GM12875 (cell line): ENCODE measurements at regions not wholly inside any gene's neighbourhood (a gene's known extent, or its start where the extent isn't known, plus 50 kb on each side); places are given as distances from the start of the nearest gene placed in this dataset.

ENCODE experiments used
- H3K4me3 ChIP-seq: one replicate; pipeline ENCODE4 v1.5.1; 2011; ENCODE audit warnings: low read depth, low read length, control low read depth
- TF ChIP-seq, protein P1 (sequence below): IDR thresholded peaks from 2 replicates; pipeline ENCODE4 v1.5.1; 2011; ENCODE audit warnings: low read depth, mild to moderate bottlenecking, control low read depth, inconsistent platforms, low read length, moderate library complexity, borderline replicate concordance; ENCODE audit not compliant: insufficient read depth

DNA sequence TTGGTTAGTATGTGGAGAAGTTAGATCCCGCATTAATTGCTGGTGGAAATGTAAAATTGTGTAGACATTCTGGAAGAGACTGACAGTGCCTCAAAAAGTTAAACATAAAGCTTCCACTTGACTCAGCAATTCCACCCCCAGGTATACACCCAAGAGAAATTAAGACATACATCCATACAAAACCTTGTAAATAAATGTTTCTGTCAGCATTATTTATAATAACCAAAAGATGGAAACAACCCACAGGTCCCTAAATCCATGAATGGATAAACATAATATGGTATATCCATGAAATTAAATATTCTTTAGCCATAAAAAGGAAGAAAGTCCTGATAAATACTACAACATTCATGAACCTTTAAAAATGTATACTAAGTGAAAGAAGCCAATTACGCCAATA lies 817.4 kb downstream of the NTRK3 start:
- H3K4me3 ChIP-seq, result no peak overlapping the region
- TF ChIP-seq, protein P1, sequence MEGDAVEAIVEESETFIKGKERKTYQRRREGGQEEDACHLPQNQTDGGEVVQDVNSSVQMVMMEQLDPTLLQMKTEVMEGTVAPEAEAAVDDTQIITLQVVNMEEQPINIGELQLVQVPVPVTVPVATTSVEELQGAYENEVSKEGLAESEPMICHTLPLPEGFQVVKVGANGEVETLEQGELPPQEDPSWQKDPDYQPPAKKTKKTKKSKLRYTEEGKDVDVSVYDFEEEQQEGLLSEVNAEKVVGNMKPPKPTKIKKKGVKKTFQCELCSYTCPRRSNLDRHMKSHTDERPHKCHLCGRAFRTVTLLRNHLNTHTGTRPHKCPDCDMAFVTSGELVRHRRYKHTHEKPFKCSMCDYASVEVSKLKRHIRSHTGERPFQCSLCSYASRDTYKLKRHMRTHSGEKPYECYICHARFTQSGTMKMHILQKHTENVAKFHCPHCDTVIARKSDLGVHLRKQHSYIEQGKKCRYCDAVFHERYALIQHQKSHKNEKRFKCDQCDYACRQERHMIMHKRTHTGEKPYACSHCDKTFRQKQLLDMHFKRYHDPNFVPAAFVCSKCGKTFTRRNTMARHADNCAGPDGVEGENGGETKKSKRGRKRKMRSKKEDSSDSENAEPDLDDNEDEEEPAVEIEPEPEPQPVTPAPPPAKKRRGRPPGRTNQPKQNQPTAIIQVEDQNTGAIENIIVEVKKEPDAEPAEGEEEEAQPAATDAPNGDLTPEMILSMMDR, result no peak

DNA sequence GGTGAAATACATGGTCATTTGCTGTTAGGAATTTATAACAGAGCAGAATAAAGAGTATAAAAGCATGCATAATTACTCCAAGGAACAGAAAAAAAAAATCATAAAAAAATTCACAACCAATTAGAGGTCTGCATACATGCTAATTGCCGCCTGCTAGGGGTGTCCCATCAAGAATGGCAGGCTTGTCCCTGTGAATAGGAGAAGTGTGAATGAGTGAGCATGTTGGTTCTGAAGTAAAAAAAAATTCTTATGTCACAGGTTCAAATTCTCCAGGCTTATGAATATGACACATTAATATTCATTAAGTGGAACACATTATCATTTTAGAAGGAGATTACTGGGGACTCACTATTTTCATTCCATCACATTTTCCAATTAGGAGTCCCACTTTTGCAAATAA lies 822.7 kb downstream of the NTRK3 start:
- TF ChIP-seq, protein P1, result no peak
- H3K4me3 ChIP-seq, result no peak overlapping the region

DNA sequence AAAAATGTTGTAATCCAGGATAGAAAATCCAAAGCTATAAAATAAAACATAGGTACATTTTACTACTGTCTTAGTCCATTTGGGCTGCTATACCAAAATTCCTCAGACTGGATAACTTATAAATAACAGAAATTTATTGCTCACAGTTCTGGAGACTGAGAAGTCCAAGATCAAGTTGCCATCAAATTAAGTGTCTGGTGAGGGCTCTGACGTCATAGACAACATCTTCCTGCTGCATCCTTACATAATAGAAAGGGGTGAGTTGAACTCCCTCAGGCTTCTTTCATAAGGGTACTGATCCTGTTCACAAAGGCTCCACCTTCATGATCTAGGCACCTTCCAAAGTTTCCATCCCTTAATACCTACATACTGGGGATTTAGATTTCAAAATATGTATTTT lies 826.8 kb downstream of the NTRK3 start:
- H3K4me3 ChIP-seq, result no peak overlapping the region
- TF ChIP-seq, protein P1, result no peak

DNA sequence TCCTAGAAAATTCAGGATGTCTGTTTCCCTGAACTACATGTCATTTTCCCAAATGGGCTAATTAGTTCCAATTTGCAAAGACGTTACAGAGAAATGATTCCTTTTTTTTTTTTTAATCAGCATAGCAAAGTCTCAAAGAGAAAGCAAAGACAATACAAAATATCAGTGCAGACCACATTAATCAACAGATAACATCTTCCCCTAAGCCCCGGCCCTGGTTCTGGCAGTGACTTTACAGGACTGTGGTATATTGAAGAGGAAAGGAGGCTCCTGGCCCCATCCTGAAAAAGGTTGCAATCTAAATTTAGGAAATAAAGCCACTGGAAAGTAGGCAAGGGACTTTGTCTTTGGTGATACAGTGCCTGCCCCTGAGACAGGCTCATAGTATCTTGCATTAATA lies 836.5 kb downstream of the NTRK3 start:
- TF ChIP-seq, protein P1, result no peak
- H3K4me3 ChIP-seq, result no peak overlapping the region

DNA sequence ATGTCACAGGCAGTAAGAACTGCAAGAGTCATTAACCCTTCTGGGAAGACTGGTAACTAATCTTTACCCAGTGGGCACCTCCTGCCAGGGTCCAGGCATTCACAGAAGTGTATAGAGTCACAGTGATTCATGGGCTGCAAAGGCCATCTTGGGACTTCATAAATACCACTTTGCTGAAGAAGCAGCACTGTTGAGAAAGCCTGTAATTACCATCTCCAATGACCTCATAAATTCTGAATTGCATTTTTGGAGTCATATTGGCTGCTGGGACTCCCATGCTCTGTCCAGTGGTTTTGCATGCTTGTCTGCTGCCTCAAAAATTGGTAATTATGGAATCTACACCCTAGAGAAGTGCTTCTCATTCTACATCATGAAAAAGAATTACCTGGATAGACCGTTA lies 837.2 kb downstream of the NTRK3 start:
- H3K4me3 ChIP-seq, result no peak overlapping the region
- TF ChIP-seq, protein P1, result no peak

DNA sequence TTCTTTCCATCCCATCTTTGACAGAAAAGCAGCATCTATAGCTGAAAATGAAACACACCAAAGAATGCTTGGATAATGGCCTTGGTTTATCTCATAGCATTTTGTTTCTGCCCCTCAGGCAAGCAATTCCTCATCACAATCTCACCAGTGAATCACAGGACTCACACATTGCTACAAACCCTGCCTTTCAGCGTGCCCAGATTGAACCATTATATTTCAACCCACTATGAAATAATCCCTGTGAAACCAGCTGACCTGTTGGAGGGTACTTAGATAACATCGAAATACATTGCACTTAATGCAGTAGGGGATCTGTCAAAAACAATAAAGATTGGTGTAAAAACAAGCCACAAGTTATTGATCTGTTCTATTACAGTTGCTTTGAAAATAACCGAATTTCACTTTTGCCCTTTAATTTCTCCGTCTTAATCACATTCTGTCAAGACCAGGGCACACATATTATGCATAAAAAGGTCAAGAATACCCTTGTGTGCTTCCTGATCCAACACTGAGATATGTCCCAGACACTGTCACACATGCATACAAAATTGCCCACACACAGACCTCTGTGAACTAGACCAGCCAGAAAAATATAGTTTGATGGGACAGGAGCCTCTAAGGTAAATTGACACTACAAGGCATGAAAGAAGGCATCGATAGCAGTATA lies 839.8 kb downstream of the NTRK3 start:
- TF ChIP-seq, protein P1, result no peak
- no peak overlapping the region for H3K4me3 ChIP-seq

DNA sequence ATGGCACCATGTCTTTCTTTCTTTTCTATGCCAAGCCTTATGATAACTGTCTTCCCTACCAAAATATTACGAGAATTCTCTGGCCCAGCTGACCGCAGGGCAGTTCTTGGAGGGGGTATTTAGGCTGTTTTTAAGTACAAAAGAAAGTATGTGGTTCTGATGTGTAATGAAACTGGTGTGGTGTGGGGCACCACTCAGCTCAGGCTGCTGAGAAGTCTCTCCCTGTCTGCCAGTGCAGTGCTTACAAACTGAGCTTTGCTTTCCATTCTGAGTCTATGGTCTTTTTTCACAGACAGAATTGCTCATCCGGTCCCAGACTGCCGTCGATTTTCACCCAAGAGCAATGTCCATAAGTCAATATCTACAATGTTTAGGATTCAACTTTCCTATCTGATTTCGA lies 847.6 kb downstream of the NTRK3 start:
- no peak overlapping the region for H3K4me3 ChIP-seq
- TF ChIP-seq, protein P1, result no peak
